Large intestine (tissue), 3 donors: ENCODE measurements at regions not wholly inside any gene's neighbourhood (a gene's known extent, or its start where the extent isn't known, plus 50 kb on each side); places are given as distances from the start of the nearest gene placed in this dataset.

ENCODE experiments used
- DNase-seq, 2 donors: peaks; one replicate each; pipeline versions ENCODE4 v3.0.0 to v3.0.0-alpha.2; 2013
- H3K27ac ChIP-seq: one replicate; pipeline ENCODE4 v1.5.1; 2013; ENCODE audit warnings: low read length
- H3K27me3 ChIP-seq: 2 replicates; pipeline ENCODE4 v1.6.1; 2013; ENCODE audit warnings: low read length; ENCODE audit not compliant: control insufficient read depth, insufficient read depth
- H3K36me3 ChIP-seq: 2 replicates; pipeline ENCODE4 v1.6.1; 2013; ENCODE audit warnings: low read length; ENCODE audit not compliant: control insufficient read depth, insufficient read depth
- H3K4me1 ChIP-seq: one replicate; pipeline ENCODE4 v1.6.1; 2013; ENCODE audit warnings: low read length; ENCODE audit not compliant: control insufficient read depth, insufficient read depth
- H3K4me3 ChIP-seq: one replicate; pipeline ENCODE4 v1.5.1; 2013; ENCODE audit warnings: low read length
- H3K9me3 ChIP-seq: one replicate; pipeline ENCODE4 v1.6.1; 2013; ENCODE audit warnings: mild to moderate bottlenecking, low read depth, low read length, moderate library complexity; ENCODE audit not compliant: control insufficient read depth
- WGBS: methylation state at CpG from one replicate; pipeline ENCODE4 v1.1.5; 2013; ENCODE audit warnings: low lambda C conversion rate; ENCODE audit not compliant: insufficient coverage; 5-methylcytosine and 5-hydroxymethylcytosine counted together

DNA sequence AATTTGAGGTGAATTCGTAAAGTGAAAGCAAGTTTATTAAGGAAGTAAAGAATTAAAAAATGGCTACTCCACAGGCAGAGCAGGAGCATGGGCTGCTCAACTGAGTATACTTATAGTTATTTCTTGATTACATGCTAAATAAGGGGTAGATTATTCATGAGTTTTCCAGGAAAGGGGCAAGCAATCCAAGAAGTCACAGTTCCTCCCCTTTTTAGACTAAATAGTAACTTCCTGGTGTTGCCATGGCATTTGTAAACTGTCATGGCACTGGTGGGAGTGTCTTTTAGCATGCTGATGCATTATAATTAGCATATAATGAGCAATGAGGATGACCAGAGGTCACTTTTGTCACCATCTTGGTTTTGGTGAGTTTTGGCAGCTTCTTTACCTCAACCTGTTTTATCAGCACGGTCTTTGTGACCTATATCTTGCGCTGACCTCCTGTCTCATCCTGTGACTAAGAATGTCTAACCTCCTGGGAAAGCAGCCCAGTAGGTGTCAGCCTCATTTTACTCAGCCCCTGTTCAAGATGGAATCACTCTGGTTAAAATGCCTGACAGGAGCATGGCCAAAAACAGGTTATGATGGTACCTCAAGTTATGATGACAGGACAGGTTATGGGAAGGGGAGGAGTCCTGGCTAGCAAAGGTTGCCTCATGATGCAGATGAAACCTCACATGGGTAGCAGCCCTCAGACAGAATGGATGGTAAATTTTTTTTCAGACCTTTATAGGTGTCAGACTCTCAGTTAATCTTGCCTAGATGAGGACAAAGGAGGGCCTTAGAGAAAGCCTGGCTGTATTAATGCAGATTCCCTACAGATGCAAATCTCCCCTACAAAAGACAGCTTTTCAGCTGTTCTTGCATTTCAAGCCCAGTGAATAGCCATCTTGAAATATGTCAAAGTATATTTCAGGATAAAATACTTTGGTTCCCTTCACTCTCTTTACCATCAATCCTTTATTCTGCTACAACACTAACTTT is 49.7 kb downstream of the SIPA1L2 start:
- Histone ChIP-seq H3K4me1 (no peaks in the 10 kb centered on the region), H3K36me3 (no peaks in the 10 kb centered on the region), H3K9me3 (no peaks in the 10 kb centered on the region), H3K27ac (no peak overlapping the region), H3K27me3 (no peaks in the 10 kb centered on the region), H3K4me3 (no peak overlapping the region)
- no peak for DNase-seq
- 80% methylated on average over 1 of the region's 3 CpGs for whole genome bisulfite sequencing

DNA sequence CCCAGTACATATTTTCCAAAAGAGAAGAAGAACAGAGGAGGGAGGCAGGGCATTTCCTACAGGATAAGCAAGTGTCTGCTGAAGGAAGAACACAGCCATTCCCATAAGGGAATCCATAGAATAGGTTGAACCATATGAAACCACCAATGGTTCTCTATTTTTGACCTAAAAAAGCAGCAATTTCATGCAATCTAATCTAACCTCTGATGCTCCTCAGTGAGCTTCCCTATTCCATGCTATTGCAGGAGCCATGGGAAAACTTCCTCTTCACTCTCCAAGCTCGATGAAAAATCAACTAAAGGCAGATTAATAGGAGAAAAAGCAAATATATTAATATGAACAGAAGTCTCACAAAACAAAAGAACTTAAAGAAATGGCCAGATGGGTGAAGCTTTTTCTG is 50.5 kb downstream of the SIPA1L2 start:
- no peak for DNase-seq
- Histone ChIP-seq H3K27ac (no peak overlapping the region), H3K4me1 (no peaks in the 10 kb centered on the region), H3K36me3 (no peaks in the 10 kb centered on the region), H3K27me3 (no peaks in the 10 kb centered on the region), H3K4me3 (no peak overlapping the region), H3K9me3 (no peaks in the 10 kb centered on the region)
- WGBS = 80% methylated on average over 1 of the region's 1 CpG

DNA sequence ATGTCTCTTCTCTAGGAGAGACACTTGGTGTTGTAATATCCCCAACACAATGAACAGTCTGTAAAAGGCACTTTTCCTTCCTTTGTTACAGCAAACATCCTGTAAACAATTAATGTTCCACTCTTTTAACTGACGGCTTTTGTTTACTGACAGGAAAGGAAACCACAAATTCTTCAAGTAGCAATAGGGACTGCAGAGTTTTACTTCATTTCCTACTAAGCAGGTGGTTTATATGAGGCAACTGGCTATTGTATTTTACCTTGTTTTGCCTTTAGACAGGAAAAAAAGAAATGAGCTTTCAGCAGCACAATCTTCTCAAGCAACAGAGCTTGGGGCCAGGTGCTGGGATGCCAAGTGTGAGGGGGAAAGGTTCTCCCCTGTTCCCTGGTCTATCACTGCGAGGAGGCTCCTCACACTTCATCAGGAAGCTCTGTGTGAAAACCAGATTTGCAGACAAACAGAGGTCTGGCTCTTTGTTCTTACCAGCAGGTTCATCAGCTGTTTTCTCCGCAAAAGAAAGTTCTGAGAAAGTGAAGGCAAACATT is 51.2 kb downstream of the SIPA1L2 start:
- DNase-seq = no peak
- no peaks in the 10 kb centered on the region for H3K27me3 ChIP-seq
- H3K27ac ChIP-seq = no peak overlapping the region
- no peak overlapping the region for H3K4me3 ChIP-seq
- H3K9me3 ChIP-seq = no peaks in the 10 kb centered on the region
- H3K36me3 ChIP-seq = no peaks in the 10 kb centered on the region
- WGBS = no CpG with 5 or more reads among the region's 3 CpGs
- H3K4me1 ChIP-seq = no peaks in the 10 kb centered on the region

- Histone ChIP-seq H3K27ac (no peak overlapping the region), H3K27me3 (no peaks in the 10 kb centered on the region), H3K4me1 (no peaks in the 10 kb centered on the region), H3K4me3 (no peak overlapping the region), H3K9me3 (no peaks in the 10 kb centered on the region), H3K36me3 (no peaks in the 10 kb centered on the region)
- no peak for DNase-seq
- WGBS = 100% methylated on average over 1 of the region's 2 CpGs
Observed at GRCh38 chr1:232577772-232578171, 52.2 kb downstream of the SIPA1L2 start.

DNA sequence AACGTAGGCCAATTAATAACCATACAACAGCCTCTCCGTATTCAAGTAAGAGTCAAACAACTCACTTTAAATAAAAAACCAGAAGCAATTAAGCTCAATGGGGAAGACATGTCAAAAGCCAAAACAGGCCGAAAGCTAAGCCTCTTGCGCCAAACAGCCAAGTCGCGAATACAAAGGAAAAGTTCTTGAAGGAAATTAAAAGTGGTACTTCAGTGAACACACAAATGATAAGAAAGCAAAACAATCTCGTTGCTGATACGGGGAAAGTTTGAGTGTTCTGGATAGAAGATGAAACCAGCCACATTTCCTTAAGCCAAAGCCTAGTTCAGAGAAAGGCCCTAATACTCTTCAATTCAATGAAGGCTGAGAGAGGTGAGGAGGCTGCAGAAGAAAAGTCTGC is 53.4 kb downstream of the SIPA1L2 start:
- WGBS = 83% methylated on average over 7 of the region's 8 CpGs
- Histone ChIP-seq H3K36me3 (no peaks in the 10 kb centered on the region), H3K4me3 (no peak overlapping the region), H3K27me3 (no peaks in the 10 kb centered on the region), H3K4me1 (no peaks in the 10 kb centered on the region), H3K9me3 (no peaks in the 10 kb centered on the region), H3K27ac (no peak overlapping the region)
- DNase-seq = no peak

GRCh38 chr1:232575763-232576040 is 54.2 kb downstream of the SIPA1L2 start:
- no peak for DNase-seq
- H3K4me3 ChIP-seq = no peak overlapping the region
- no CpG with 5 or more reads among the region's 5 CpGs for WGBS
- no peaks in the 10 kb centered on the region for H3K27me3 ChIP-seq
- H3K36me3 ChIP-seq = no peaks in the 10 kb centered on the region
- no peaks in the 10 kb centered on the region for H3K4me1 ChIP-seq
- no peak overlapping the region for H3K27ac ChIP-seq
- H3K9me3 ChIP-seq = no peaks in the 10 kb centered on the region

DNA sequence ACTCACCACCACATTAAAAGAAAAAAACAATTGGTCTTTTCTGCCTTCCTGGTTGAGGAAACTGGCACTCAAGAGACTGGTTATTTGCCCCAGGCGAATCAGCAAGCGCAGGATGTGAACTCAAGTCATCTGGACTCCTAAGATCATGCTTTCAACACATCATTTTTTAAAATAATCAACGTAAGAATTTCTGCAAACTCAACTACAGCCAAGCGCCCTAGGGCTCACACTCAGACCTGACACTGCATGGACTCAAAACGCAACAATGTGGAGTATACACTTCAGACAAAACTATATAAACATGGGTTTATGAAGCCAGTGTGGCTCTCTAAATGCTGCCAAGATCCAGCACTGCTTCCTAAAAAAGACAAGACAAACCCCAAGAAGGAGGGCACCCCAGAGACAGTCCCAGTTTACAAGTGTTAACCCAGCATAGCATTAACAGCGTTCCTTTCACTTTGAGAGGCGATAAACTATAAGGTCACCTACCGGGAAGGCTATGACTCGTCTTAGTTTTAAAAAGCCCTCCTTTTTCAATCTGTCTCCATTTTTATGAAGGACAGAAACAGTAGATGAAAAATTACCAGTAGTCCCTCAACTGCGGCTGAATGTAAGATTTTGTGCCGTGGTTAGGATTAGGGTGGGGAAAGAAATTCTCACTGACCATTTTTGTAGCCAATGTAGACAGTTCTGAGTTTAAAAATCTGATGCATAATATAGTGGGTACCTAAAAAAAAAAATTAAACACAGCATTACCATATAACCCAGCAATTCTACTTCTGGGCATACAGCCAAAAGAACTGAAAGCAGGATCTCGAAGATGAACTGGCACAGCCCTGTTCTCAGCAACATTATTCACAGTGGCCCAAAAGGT is 54.8 kb downstream of the SIPA1L2 start:
- Histone ChIP-seq H3K27me3 (no peaks in the 10 kb centered on the region), H3K4me3 (no peak overlapping the region), H3K4me1 (no peaks in the 10 kb centered on the region), H3K9me3 (no peaks in the 10 kb centered on the region), H3K27ac (no peak overlapping the region), H3K36me3 (no peaks in the 10 kb centered on the region)
- DNase-seq = no peak
- WGBS = 89% methylated on average over 3 of the region's 12 CpGs

DNA sequence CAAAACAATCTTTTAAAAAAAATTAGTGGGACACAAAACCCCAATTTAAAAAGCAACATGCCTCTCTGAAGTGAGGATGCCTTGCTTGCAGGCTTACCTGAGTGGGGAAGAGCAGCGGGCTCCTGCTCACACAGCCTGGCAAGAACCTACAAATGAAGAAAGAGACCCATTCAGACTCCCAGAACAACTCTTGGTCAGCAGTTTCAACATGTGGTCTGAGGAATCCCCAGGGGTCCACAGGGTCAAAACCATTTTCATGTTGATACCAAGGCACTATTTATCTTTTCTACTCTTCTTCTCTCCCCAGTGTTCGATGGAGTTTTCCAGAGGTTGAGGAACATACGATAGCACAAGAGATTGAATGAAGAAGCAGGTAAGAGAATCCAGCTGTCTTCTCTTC is 55.9 kb downstream of the SIPA1L2 start:
- Histone ChIP-seq H3K9me3 (no peaks in the 10 kb centered on the region), H3K27ac (no peak overlapping the region), H3K4me3 (no peak overlapping the region), H3K4me1 (no peaks in the 10 kb centered on the region), H3K27me3 (no peaks in the 10 kb centered on the region), H3K36me3 (no peaks in the 10 kb centered on the region)
- 100% methylated on average over 1 of the region's 3 CpGs for WGBS
- no peak for DNase-seq

- no peak for DNase-seq
- no peak overlapping the region for H3K4me3 ChIP-seq
- whole genome bisulfite sequencing = no CpG with 5 or more reads among the region's 5 CpGs
- no peaks in the 10 kb centered on the region for H3K36me3 ChIP-seq
- no peaks in the 10 kb centered on the region for H3K4me1 ChIP-seq
- H3K9me3 ChIP-seq = no peaks in the 10 kb centered on the region
- no peaks in the 10 kb centered on the region for H3K27me3 ChIP-seq
- H3K27ac ChIP-seq = no peak overlapping the region
Observed at GRCh38 chr1:232571523-232571922, 58.4 kb downstream of the SIPA1L2 start.

DNA sequence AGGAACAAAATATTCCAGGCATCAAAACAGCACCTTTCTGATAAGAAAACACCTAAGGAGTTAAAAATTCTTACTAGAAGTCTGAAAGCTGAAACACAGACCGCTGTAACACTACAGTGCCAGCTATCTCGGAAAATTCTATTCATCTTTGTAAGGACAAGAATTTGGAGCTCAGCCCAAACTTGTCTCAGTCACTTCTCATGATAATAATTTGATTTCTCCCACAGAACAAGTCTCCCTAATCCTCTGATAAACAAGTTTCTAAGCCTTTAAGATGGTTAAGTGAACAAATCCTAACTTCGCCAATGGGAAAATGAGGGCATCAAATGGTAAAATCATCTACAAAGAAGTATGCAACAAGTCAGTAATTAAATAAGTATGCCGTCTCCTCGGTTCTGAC is 59.9 kb downstream of the SIPA1L2 start:
- no peaks in the 10 kb centered on the region for H3K4me1 ChIP-seq
- no peak overlapping the region for H3K27ac ChIP-seq
- H3K9me3 ChIP-seq = no peaks in the 10 kb centered on the region
- no peak overlapping the region for H3K4me3 ChIP-seq
- H3K27me3 ChIP-seq = no peaks in the 10 kb centered on the region
- H3K36me3 ChIP-seq = no peaks in the 10 kb centered on the region
- 59% methylated on average over 3 of the region's 5 CpGs for WGBS
- DNase-seq = no peak
